ENCODE measurements at regions not wholly inside any gene's neighbourhood (a gene's known extent, or its start where the extent isn't known, plus 50 kb on each side); places are given as distances from the start of the nearest gene placed in this dataset.
"Not testable (repeated sequence)": the region's sequence is repeated elsewhere in the genome, so short reads cannot be mapped to it uniquely, and the experiment has no call there.

- H3K9me3 Mint-ChIP-seq: peaks cover 14 to 20% of the 10 kb centered on the region in 2 donors
- no peak overlapping the region for H3K27ac Mint-ChIP-seq
- no peak for ATAC-seq
- no peak for DNase-seq (ENCODE audit: low spot score in 2 of 2)
- peaks cover 5 to 17% of the 10 kb centered on the region in 2 donors for H3K36me3 Mint-ChIP-seq
Measured at GRCh38 chr5:53302529-53302928, 177.9 kb upstream of the FST start.

GRCh38 chr5:53303105-53303504 is 177.3 kb upstream of the FST start:
- H3K9me3 Mint-ChIP-seq: peaks cover 18 to 25% of the 10 kb centered on the region in 2 donors
- H3K36me3 Mint-ChIP-seq: peaks cover 5 to 22% of the 10 kb centered on the region in 2 donors
- no peak overlapping the region for H3K27ac Mint-ChIP-seq
- peak; percentile 96 to 98 for ATAC-seq
- no peak for DNase-seq (ENCODE audit: low spot score in 2 of 2)

- ATAC-seq; DNase-seq (ENCODE audit: low spot score in 2 of 2); H3K27ac Mint-ChIP-seq: not testable (repeated sequence)
- Mint-ChIP-seq H3K9me3 (peaks cover 27 to 34% of the 10 kb centered on the region in 2 donors), H3K36me3 (peaks cover 13 to 33% of the 10 kb centered on the region in 2 donors)
Measured at GRCh38 chr5:53305316-53305715, 175.1 kb upstream of the FST start.

- H3K36me3 Mint-ChIP-seq: peaks cover 11 to 27% of the 10 kb centered on the region in 2 donors
- H3K9me3 Mint-ChIP-seq: peaks cover 18 to 30% of the 10 kb centered on the region in 2 donors
- ATAC-seq (no peak), DNase-seq (ENCODE audit: low spot score in 2 of 2) (no peak)
- no peak overlapping the region for H3K27ac Mint-ChIP-seq
Measured at GRCh38 chr5:53309653-53310052, 170.8 kb upstream of the FST start.

- ATAC-seq (no peak), DNase-seq (ENCODE audit: low spot score in 2 of 2) (no peak)
- H3K9me3 Mint-ChIP-seq: peaks cover 20 to 36% of the 10 kb centered on the region in 2 donors
- H3K36me3 Mint-ChIP-seq: peaks cover 11 to 24% of the 10 kb centered on the region in 2 donors
- H3K27ac Mint-ChIP-seq: no peak overlapping the region
Measured at GRCh38 chr5:53311681-53312080, 168.7 kb upstream of the FST start.

- Mint-ChIP-seq H3K27ac (no peak overlapping the region), H3K9me3 (peaks cover 20 to 33% of the 10 kb centered on the region in 2 donors), H3K36me3 (peaks cover 10 to 11% of the 10 kb centered on the region in 2 donors)
- ATAC-seq (no peak), DNase-seq (ENCODE audit: low spot score in 2 of 2) (no peak)
Measured at GRCh38 chr5:53313145-53313544, 167.3 kb upstream of the FST start.

- Mint-ChIP-seq H3K36me3 (no peaks in the 10 kb centered on the region), H3K27ac (no peak overlapping the region), H3K9me3 (peaks cover 11 to 25% of the 10 kb centered on the region in 2 donors)
- DNase-seq (ENCODE audit: low spot score in 2 of 2): no peak
- no peak for ATAC-seq
Measured at GRCh38 chr5:53318303-53318702, 162.1 kb upstream of the FST start.

- no peak for ATAC-seq
- H3K36me3 Mint-ChIP-seq: no peaks in the 10 kb centered on the region
- H3K9me3 Mint-ChIP-seq: peaks cover 11 to 25% of the 10 kb centered on the region in 2 donors
- H3K27ac Mint-ChIP-seq: no peak overlapping the region
- DNase-seq (ENCODE audit: low spot score in 2 of 2): no peak
Measured at GRCh38 chr5:53319315-53319714, 161.1 kb upstream of the FST start.

- Mint-ChIP-seq H3K27ac (no peak overlapping the region), H3K9me3 (peaks cover 7 to 13% of the 10 kb centered on the region in 2 donors), H3K36me3 (no peaks in the 10 kb centered on the region)
- no peak for ATAC-seq
- no peak for DNase-seq (ENCODE audit: low spot score in 2 of 2)
Measured at GRCh38 chr5:53321073-53321472, 159.4 kb upstream of the FST start.

- Mint-ChIP-seq H3K27ac (no peak overlapping the region), H3K9me3 (peaks cover 7 to 9% of the 10 kb centered on the region in 2 donors), H3K36me3 (no peaks in the 10 kb centered on the region)
- no peak for DNase-seq (ENCODE audit: low spot score in 2 of 2)
- no peak for ATAC-seq
Measured at GRCh38 chr5:53321721-53322120, 158.7 kb upstream of the FST start.

GRCh38 chr5:53322257-53322656 is 158.2 kb upstream of the FST start:
- no peak for ATAC-seq
- H3K9me3 Mint-ChIP-seq: peaks cover 3 to 5% of the 10 kb centered on the region in 2 donors
- no peak overlapping the region for H3K27ac Mint-ChIP-seq
- H3K36me3 Mint-ChIP-seq: no peaks in the 10 kb centered on the region
- DNase-seq (ENCODE audit: low spot score in 2 of 2): no peak

- H3K27ac Mint-ChIP-seq: no peak overlapping the region
- H3K36me3 Mint-ChIP-seq: no peaks in the 10 kb centered on the region
- H3K9me3 Mint-ChIP-seq: peaks cover 0 to 5% of the 10 kb centered on the region in 2 donors
- ATAC-seq (no peak), DNase-seq (ENCODE audit: low spot score in 2 of 2) (no peak)
Measured at GRCh38 chr5:53323511-53323910, 156.9 kb upstream of the FST start.

- Mint-ChIP-seq H3K27ac (no peak overlapping the region), H3K9me3 (peaks cover 0 to 5% of the 10 kb centered on the region in 2 donors), H3K36me3 (no peaks in the 10 kb centered on the region)
- ATAC-seq (peak; percentile 36 to 38), DNase-seq (ENCODE audit: low spot score in 2 of 2) (no peak)
Measured at GRCh38 chr5:53323943-53324642, 156.3 kb upstream of the FST start.

- Mint-ChIP-seq H3K27ac (no peak overlapping the region), H3K36me3 (no peaks in the 10 kb centered on the region)
- ATAC-seq: no peak
Measured at GRCh38 chr5:53326424-53327153, 153.8 kb upstream of the FST start.

GRCh38 chr5:53327811-53328334 is 152.6 kb upstream of the FST start:
- no peaks in the 10 kb centered on the region for H3K9me3 Mint-ChIP-seq
- no peak for ATAC-seq
- no peaks in the 10 kb centered on the region for H3K36me3 Mint-ChIP-seq
- H3K27ac Mint-ChIP-seq: no peak overlapping the region
- DNase-seq (ENCODE audit: low spot score in 2 of 2): no peak

More at GRCh38 chr5:53326424-53327153, 153.8 kb upstream of the FST start:
- no peak for DNase-seq (ENCODE audit: low spot score in 2 of 2)
- H3K9me3 Mint-ChIP-seq: peaks cover 0 to 5% of the 10 kb centered on the region in 2 donors

GRCh38 chr5:53330491-53330890 is 149.9 kb upstream of the FST start:
- ATAC-seq (no peak), DNase-seq (ENCODE audit: low spot score in 2 of 2) (no peak)
- H3K9me3 Mint-ChIP-seq: no peaks in the 10 kb centered on the region
- H3K27ac Mint-ChIP-seq: no peak overlapping the region
- H3K36me3 Mint-ChIP-seq: no peaks in the 10 kb centered on the region

GRCh38 chr5:53331463-53331862 is 149.0 kb upstream of the FST start:
- H3K9me3 Mint-ChIP-seq: no peaks in the 10 kb centered on the region
- ATAC-seq (no peak), DNase-seq (ENCODE audit: low spot score in 2 of 2) (no peak)
- no peak overlapping the region for H3K27ac Mint-ChIP-seq
- no peaks in the 10 kb centered on the region for H3K36me3 Mint-ChIP-seq
